ENCODE measurements at regions not wholly inside any gene's neighbourhood (a gene's known extent, or its start where the extent isn't known, plus 50 kb on each side); places are given as distances from the start of the nearest gene placed in this dataset.

DNA sequence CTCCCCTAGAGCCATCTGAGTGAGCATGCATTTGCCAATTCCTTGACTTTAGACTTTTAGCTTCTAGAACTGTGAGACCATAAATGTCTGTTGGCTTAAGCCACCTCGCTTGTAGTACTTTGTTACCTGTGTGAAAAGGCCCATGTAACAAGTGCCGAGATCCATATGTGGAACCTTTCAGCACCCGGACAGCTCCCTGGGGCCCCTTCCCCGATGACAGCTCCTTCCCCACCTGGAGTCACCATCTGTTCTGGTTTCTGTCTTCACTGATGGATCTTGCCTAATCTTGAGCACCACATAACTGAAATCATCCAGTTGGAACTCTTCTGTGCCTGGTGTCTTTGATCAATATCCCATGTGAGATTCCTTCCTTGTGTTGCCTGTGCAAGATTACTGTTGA, 78.9 kb upstream of the EEF2KMT start:
- H3K79me2 ChIP-seq (ENCODE audit: control insufficient read depth, insufficient read depth, low read length) = no peaks in the 10 kb centered on the region
- H3K4me2 ChIP-seq (ENCODE audit: insufficient read depth, low read length) = no peak overlapping the region
- no peaks in the 10 kb centered on the region for H3K27me3 ChIP-seq (ENCODE audit: control insufficient read depth in 2 of 2, insufficient read depth in 2 of 2, low read length in 2 of 2)
- no peak overlapping the region for H3K4me3 ChIP-seq (replicated peaks in 1 of 3; ENCODE audit: insufficient read depth in 1 of 3, low read depth in 1 of 3, low read length in 3 of 3)
- BruUV-seq (replicated peaks) = no TSS peak
- DNase-seq (ENCODE audit: low read depth, low spot score) (no peak), FAIRE-seq (no peak)
- no peaks in the 10 kb centered on the region for H3K36me3 ChIP-seq (ENCODE audit: control insufficient read depth in 2 of 2, extremely low read depth in 1 of 2, insufficient read depth in 2 of 2, low read length in 2 of 2)
- H3K9me3 ChIP-seq (replicated peaks; ENCODE audit: control insufficient read depth, insufficient read depth, low read length) = no peaks in the 10 kb centered on the region
- H3K9me1 ChIP-seq (replicated peaks; ENCODE audit: control insufficient read depth, extremely low read depth, insufficient read depth, low read length) = no peaks in the 10 kb centered on the region
- no peak overlapping the region for H3K27ac ChIP-seq (ENCODE audit: insufficient read depth, low read depth, low read length)
- POLR2A ChIA-PET = no interaction called here
- intact Hi-C loops (cut with micrococcal nuclease) (no loop called here), dilution Hi-C loops (cut with MboI; ENCODE audit: extremely low pct_ligation_motif_present, low sequenced_read_pairs) (no loop called here)
- TF ChIP-seq POLR2A (IDR thresholded peaks at IDR 0.05; ENCODE audit: low read depth, low read length) = no peak
- no peak overlapping the region for H2AFZ ChIP-seq (ENCODE audit: low read depth, low read length)
- H3K9ac ChIP-seq (replicated peaks; ENCODE audit: extremely low read depth, insufficient read depth, low read length) = no peak overlapping the region
- CTCF ChIA-PET = no interaction called here
- no peaks in the 10 kb centered on the region for H4K20me1 ChIP-seq (replicated peaks; ENCODE audit: control insufficient read depth, extremely low read depth, insufficient read depth, low read length)
- no peaks in the 10 kb centered on the region for H3K4me1 ChIP-seq (ENCODE audit: control insufficient read depth, extremely low read depth, insufficient read depth, low read length)

DNA sequence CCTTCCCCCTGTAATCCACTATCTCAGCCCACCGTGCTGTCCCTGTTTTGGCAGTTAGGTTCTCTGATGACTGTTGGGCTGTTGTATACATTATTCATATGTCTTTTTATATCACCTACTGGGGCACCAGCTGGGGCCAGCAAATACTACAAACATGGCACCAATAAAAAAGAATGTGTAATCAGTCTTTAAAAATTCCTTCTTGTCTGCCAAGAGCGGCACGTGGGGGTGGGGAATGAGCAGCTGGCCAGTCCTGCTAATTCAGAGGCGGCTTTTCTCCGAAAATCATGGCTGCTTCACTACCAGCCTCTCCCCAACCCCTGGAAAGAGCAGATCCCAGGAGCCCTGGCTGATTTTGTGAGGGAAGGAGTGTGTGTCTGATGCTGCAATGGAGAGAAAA, 77.7 kb upstream of the EEF2KMT start:
- TF ChIP-seq CTCF (IDR thresholded peaks at IDR 0.05; ENCODE audit: extremely low read depth in 1 of 2, insufficient read depth in 1 of 2, low read depth in 1 of 2, low read length in 2 of 2) (no peak), GATA2 (IDR thresholded peaks at IDR 0.05; ENCODE audit: insufficient read depth, insufficient read length, low read depth, low read length) (no peak), POLR2AphosphoS5 (IDR thresholded peaks at IDR 0.05; ENCODE audit: insufficient read depth, low read depth, low read length) (no peak), JUN (IDR thresholded peaks at IDR 0.05; ENCODE audit: borderline replicate concordance, insufficient read depth, insufficient read length, low read depth) (no peak), POLR2A (IDR thresholded peaks at IDR 0.05; ENCODE audit: low read depth, low read length) (no peak), EZH2 (IDR thresholded peaks at IDR 0.05; ENCODE audit: borderline replicate concordance, low read depth, low read length, severe bottlenecking) (no peak), MYC (IDR thresholded peaks at IDR 0.05; ENCODE audit: low read depth, low read length) (no peak), FOS (IDR thresholded peaks at IDR 0.05; ENCODE audit: borderline replicate concordance, insufficient read depth, low read length) (no peak)
- TF ChIP-seq, protein P1, sequence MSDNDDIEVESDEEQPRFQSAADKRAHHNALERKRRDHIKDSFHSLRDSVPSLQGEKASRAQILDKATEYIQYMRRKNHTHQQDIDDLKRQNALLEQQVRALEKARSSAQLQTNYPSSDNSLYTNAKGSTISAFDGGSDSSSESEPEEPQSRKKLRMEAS (IDR thresholded peaks at IDR 0.05; ENCODE audit: insufficient read depth, insufficient read length) = no peak
- Histone ChIP-seq H3K9me1 (replicated peaks; ENCODE audit: control insufficient read depth, extremely low read depth, insufficient read depth, low read length) (no peaks in the 10 kb centered on the region), H3K4me2 (ENCODE audit: insufficient read depth, low read length) (no peak overlapping the region), H3K27me3 (ENCODE audit: control insufficient read depth in 2 of 2, insufficient read depth in 2 of 2, low read length in 2 of 2) (no peaks in the 10 kb centered on the region), H3K27ac (ENCODE audit: insufficient read depth, low read depth, low read length) (no peak overlapping the region), H4K20me1 (replicated peaks; ENCODE audit: control insufficient read depth, extremely low read depth, insufficient read depth, low read length) (no peaks in the 10 kb centered on the region), H3K4me3 (replicated peaks in 1 of 3; ENCODE audit: insufficient read depth in 1 of 3, low read depth in 1 of 3, low read length in 3 of 3) (no peak overlapping the region), H3K4me1 (ENCODE audit: control insufficient read depth, extremely low read depth, insufficient read depth, low read length) (no peaks in the 10 kb centered on the region), H2AFZ (ENCODE audit: low read depth, low read length) (no peak overlapping the region), H3K36me3 (ENCODE audit: control insufficient read depth in 2 of 2, extremely low read depth in 1 of 2, insufficient read depth in 2 of 2, low read length in 2 of 2) (no peaks in the 10 kb centered on the region), H3K9ac (replicated peaks; ENCODE audit: extremely low read depth, insufficient read depth, low read length) (no peak overlapping the region), H3K79me2 (ENCODE audit: control insufficient read depth, insufficient read depth, low read length) (no peaks in the 10 kb centered on the region), H3K9me3 (replicated peaks; ENCODE audit: control insufficient read depth, insufficient read depth, low read length) (no peaks in the 10 kb centered on the region)
- intact Hi-C loops (cut with micrococcal nuclease) = no loop called here
- no peak for FAIRE-seq
- dilution Hi-C loops (cut with MboI; ENCODE audit: extremely low pct_ligation_motif_present, low sequenced_read_pairs) = no loop called here
- DNase-seq (ENCODE audit: low read depth, low spot score) = no peak
- no TSS peak for BruUV-seq (replicated peaks)
- CTCF ChIA-PET = no interaction called here
- POLR2A ChIA-PET = no interaction called here
